K562 (cell line): ENCODE measurements at regions not wholly inside any gene's neighbourhood (a gene's known extent, or its start where the extent isn't known, plus 50 kb on each side); places are given as distances from the start of the nearest gene placed in this dataset.

Experiments used
- ATAC-seq: fragments of 200-7000 bp; cut with Tn5 transposase; 3 replicates; pipeline ENCODE4 v1.9.1; 2020; ENCODE audit warnings: moderate library complexity
- BruUV-seq: library from RNA; stranded (reverse); fragments of 400-500 nt; replicated peaks from 2 replicates; lab custom pipeline; 2021; lab: Mats Ljungman, UMichigan
- CTCF ChIA-PET: fragments of 300-600 bp; formaldehyde crosslinking; extraction: SDS; loops from one replicate; lab custom pipeline; 2021; ENCODE audit warnings: low intra/inter-chr PET ratio; lab: Yijun Ruan, JAX
- POLR2A ChIA-PET: fragments of 300-600, 350-650 bp; sonication (Branson Sonifier 250); formaldehyde crosslinking; extraction: SDS; loops from one replicate; lab custom pipeline; 2021; ENCODE audit warnings: antibody characterized with exemption, inconsistent platforms; lab: Yijun Ruan, JAX
- DNase-seq, 4 experiments: peaks; one replicate each; pipeline versions ENCODE4 v3.0.0 to v3.0.0-alpha.2; 2011 to 2018; ENCODE audit warnings: low spot score in 3 of 4, mixed read lengths in 3 of 4; ENCODE audit errors: extremely low read depth in 1 of 4
- FAIRE-seq: peaks from 2 replicates; lab custom pipeline; 2011; peaks lifted over from hg19 to GRCh38; lab: Jason Lieb, UNC
- H2AFZ ChIP-seq: 2 replicates; pipeline ENCODE4 v1.6.0; 2011; ENCODE audit warnings: low read depth, low read length, control low read depth, inconsistent platforms
- H3K27ac ChIP-seq: fragments of 200-600 bp; 3 replicates; pipeline ENCODE4 v1.8.0; 2011; ENCODE audit warnings: low read depth, mild to moderate bottlenecking, control low read depth, inconsistent platforms, low read length, moderate library complexity, mixed read lengths; ENCODE audit errors: extremely low read depth
- H3K27me3 ChIP-seq, 2 experiments: fragments of 300-600 bp in 1 of 2; 2 replicates in 1 of 2; 3 replicates in 1 of 2; pipeline versions ENCODE4 v1.6.0 to v1.8.0; 2011; ENCODE audit warnings: inconsistent platforms in 2 of 2, low read length in 2 of 2, mild to moderate bottlenecking in 1 of 2, mixed read lengths in 1 of 2, moderate library complexity in 1 of 2; ENCODE audit not compliant: control insufficient read depth in 2 of 2, insufficient read depth in 2 of 2
- H3K36me3 ChIP-seq: fragments of 300-600 bp; 3 replicates; pipeline ENCODE4 v1.8.0; 2011; ENCODE audit warnings: mild to moderate bottlenecking, low read length, inconsistent platforms; ENCODE audit not compliant: control insufficient read depth, insufficient read depth
- H3K4me1 ChIP-seq, 2 experiments: fragments of 200-600 bp in 1 of 2; replicated peaks in 1 of 2; 2 replicates in 1 of 2; 3 replicates in 1 of 2; pipeline versions ENCODE4 v1.5.1 to v1.8.0; 2011; ENCODE audit warnings: inconsistent platforms in 2 of 2, low read length in 2 of 2, mild to moderate bottlenecking in 1 of 2, mixed read lengths in 1 of 2, moderate library complexity in 1 of 2; ENCODE audit not compliant: control insufficient read depth in 2 of 2, insufficient read depth in 2 of 2
- H3K4me2 ChIP-seq: 2 replicates; pipeline ENCODE4 v1.6.1; 2011; ENCODE audit warnings: low read length, control low read depth, inconsistent platforms, mixed read lengths; ENCODE audit not compliant: insufficient read depth
- H3K4me3 ChIP-seq: fragments of 200-600 bp; sonication (generic), shearing (Covaris generic); 2 replicates; pipeline ENCODE4 v1.5.1; 2016; ENCODE audit warnings: control low read depth, inconsistent platforms
- H3K79me2 ChIP-seq: fragments of 200-600 bp; 3 replicates; pipeline ENCODE4 v1.8.0; 2011; ENCODE audit warnings: low read length, inconsistent platforms; ENCODE audit not compliant: control insufficient read depth, insufficient read depth
- H3K9ac ChIP-seq, 2 experiments: 2 replicates each; pipeline versions ENCODE4 v1.6.0 to v1.6.1; 2011; ENCODE audit warnings: low read depth in 2 of 2, low read length in 2 of 2, control low read depth in 1 of 2, inconsistent platforms in 1 of 2, mild to moderate bottlenecking in 1 of 2, mixed read lengths in 1 of 2; ENCODE audit not compliant: insufficient read depth in 1 of 2
- H3K9me1 ChIP-seq: one replicate; pipeline ENCODE4 v1.6.0; 2011; ENCODE audit warnings: inconsistent platforms, mild to moderate bottlenecking, low read length, moderate library complexity; ENCODE audit not compliant: control insufficient read depth, insufficient read depth
- H3K9me3 ChIP-seq: replicated peaks from 2 replicates; pipeline ENCODE4 v1.5.1; 2011; ENCODE audit warnings: low read depth, low read length, inconsistent platforms; ENCODE audit not compliant: control insufficient read depth, insufficient read depth
- H4K20me1 ChIP-seq: replicated peaks from 2 replicates; pipeline ENCODE4 v1.6.1; 2011; ENCODE audit warnings: low read length, inconsistent platforms, mixed read lengths; ENCODE audit not compliant: control insufficient read depth, insufficient read depth
- FOXK1 ChIP-seq: sonication (generic); formaldehyde crosslinking; IDR thresholded peaks from 2 replicates; pipeline ENCODE4 v1.8.0; 2022; ENCODE audit warnings: missing genetic modification reagents, mild to moderate bottlenecking, borderline replicate concordance
- NFXL1 ChIP-seq: fragments of 450-650 bp; formaldehyde crosslinking; IDR thresholded peaks from 2 replicates; pipeline ENCODE4 v1.4.0; 2021; ENCODE audit warnings: mild to moderate bottlenecking
- ZNF212 ChIP-seq: fragments of 450-650 bp; formaldehyde crosslinking; IDR thresholded peaks from 2 replicates; pipeline ENCODE4 v1.4.0; 2020; ENCODE audit warnings: mild to moderate bottlenecking
- ZNF75A ChIP-seq: fragments of 450-650 bp; formaldehyde crosslinking; IDR thresholded peaks from 2 replicates; pipeline ENCODE4 v1.4.0; 2020; ENCODE audit warnings: mild to moderate bottlenecking
- WGBS: fragments of 100-300 bp; shearing (Covaris generic); methylation state at CpG from one replicate; pipeline ENCODE4 v1.1.6; 2016; ENCODE audit warnings: low coverage, mixed read lengths; ENCODE audit not compliant: insufficient coverage; ENCODE audit errors: missing lambda C conversion rate; 5-methylcytosine and 5-hydroxymethylcytosine counted together
- in situ Hi-C: fragments of 300-500 bp; cut with MboI; formaldehyde crosslinking; loops from 4 replicates; pipeline ENCODE4 v1.15.0; 2018; ENCODE audit warnings: inconsistent platforms, mixed read lengths
- intact Hi-C: fragments of 100-400 bp; cut with micrococcal nuclease; formaldehyde crosslinking; loops from 2 replicates; pipeline ENCODE4 v1.14.2; 2022
- TF ChIP-seq, protein P1 (sequence below): fragments of 200-800 bp; sonication (Bioruptor generic); IDR thresholded peaks from 2 replicates; pipeline ENCODE4 v1.6.1; 2016; ENCODE audit warnings: missing genetic modification characterization, missing compliant biosample characterization

DNA sequence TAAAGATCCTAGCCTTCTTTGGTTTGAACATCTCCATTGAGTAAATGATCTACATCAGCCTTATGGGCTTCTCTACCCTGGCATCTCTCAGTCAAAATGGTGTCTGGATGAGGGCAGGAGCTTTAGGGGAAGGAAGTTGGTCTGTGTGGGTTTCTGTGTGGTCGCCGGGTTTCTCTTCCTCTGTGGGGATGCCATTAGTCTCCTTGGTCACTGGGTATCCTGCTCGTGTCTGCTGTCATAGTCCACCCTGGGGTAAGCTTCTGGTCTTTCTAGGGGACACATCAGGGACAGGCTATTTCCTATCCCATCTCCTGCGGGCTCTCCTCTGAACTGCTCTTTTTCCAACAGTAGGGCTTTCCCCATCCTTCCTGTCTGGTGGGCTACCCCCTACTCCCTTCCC lies 150.3 kb upstream of the NPY start:
- Histone ChIP-seq H3K4me2 (no peak overlapping the region), H3K79me2 (no peaks in the 10 kb centered on the region), H3K4me3 (no peak overlapping the region), H3K27ac (no peak overlapping the region), H3K9me3 (no peaks in the 10 kb centered on the region), H4K20me1 (no peaks in the 10 kb centered on the region), H3K9ac (no peak overlapping the region), H3K4me1 (no peaks in the 10 kb centered on the region), H3K36me3 (no peaks in the 10 kb centered on the region), H3K27me3 (peaks cover 0 to 4% of the 10 kb centered on the region in 2 experiments; a peak in 2 of 5 replicates), H3K9me1 (no peaks in the 10 kb centered on the region), H2AFZ (no peak overlapping the region)
- TF ChIP-seq ZNF212 (CRISPR knock-in tag), result no peak
- TF ChIP-seq FOXK1 (CRISPR knock-in tag), result no peak
- no peak for TF ChIP-seq NFXL1 (CRISPR knock-in tag)
- TF ChIP-seq, protein P1, sequence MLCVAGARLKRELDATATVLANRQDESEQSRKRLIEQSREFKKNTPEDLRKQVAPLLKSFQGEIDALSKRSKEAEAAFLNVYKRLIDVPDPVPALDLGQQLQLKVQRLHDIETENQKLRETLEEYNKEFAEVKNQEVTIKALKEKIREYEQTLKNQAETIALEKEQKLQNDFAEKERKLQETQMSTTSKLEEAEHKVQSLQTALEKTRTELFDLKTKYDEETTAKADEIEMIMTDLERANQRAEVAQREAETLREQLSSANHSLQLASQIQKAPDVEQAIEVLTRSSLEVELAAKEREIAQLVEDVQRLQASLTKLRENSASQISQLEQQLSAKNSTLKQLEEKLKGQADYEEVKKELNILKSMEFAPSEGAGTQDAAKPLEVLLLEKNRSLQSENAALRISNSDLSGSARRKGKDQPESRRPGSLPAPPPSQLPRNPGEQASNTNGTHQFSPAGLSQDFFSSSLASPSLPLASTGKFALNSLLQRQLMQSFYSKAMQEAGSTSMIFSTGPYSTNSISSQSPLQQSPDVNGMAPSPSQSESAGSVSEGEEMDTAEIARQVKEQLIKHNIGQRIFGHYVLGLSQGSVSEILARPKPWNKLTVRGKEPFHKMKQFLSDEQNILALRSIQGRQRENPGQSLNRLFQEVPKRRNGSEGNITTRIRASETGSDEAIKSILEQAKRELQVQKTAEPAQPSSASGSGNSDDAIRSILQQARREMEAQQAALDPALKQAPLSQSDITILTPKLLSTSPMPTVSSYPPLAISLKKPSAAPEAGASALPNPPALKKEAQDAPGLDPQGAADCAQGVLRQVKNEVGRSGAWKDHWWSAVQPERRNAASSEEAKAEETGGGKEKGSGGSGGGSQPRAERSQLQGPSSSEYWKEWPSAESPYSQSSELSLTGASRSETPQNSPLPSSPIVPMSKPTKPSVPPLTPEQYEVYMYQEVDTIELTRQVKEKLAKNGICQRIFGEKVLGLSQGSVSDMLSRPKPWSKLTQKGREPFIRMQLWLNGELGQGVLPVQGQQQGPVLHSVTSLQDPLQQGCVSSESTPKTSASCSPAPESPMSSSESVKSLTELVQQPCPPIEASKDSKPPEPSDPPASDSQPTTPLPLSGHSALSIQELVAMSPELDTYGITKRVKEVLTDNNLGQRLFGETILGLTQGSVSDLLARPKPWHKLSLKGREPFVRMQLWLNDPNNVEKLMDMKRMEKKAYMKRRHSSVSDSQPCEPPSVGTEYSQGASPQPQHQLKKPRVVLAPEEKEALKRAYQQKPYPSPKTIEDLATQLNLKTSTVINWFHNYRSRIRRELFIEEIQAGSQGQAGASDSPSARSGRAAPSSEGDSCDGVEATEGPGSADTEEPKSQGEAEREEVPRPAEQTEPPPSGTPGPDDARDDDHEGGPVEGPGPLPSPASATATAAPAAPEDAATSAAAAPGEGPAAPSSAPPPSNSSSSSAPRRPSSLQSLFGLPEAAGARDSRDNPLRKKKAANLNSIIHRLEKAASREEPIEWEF (CRISPR knock-in tag), result no peak
- no peak for TF ChIP-seq ZNF75A (CRISPR knock-in tag)
- DNase-seq (no peak), ATAC-seq (no peak), FAIRE-seq (no peak)
- ChIA-PET POLR2A (no interaction called here), CTCF (no interaction called here)
- no TSS peak for BruUV-seq
- 0% methylated on average over 4 of the region's 4 CpGs for WGBS
- intact Hi-C loops (no loop called here), in situ Hi-C loops (no loop called here)
